GM21529 (cell line): ENCODE measurements at regions not wholly inside any gene's neighbourhood (a gene's known extent, or its start where the extent isn't known, plus 50 kb on each side); places are given as distances from the start of the nearest gene placed in this dataset.

ENCODE experiments used
- ATAC-seq: cut with Tn5 transposase; IDR thresholded peaks from one replicate; pipeline ENCODE4 v1.9.1; 2021; ENCODE audit not compliant: unreplicated experiment

- no peak for ATAC-seq
These were observed 201.6 kb downstream of the SLITRK5 start for GRCh38 chr13:87872813-87873212.

GRCh38 chr13:87877477-87877876 lies 206.3 kb downstream of the SLITRK5 start:
- no peak for ATAC-seq

DNA sequence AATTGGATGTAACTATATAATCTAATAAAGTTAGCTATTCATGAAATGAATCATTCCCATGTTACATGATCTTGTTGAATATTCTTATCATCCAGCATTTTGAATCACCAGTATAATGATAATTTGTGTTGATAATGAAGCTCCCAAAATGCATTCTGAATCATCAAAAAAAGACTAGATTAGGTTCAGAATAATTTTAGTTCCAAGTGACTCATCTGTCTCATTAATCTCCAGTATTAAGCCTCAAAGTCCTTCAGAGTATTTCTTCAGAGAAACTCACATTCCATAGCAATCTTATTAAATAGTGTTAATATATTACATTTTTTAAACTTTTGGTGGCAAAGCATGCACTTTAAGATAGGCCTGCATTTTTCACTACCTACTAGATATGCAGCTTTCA lies 207.5 kb downstream of the SLITRK5 start:
- no peak for ATAC-seq

GRCh38 chr13:87884884-87885283 lies 213.7 kb downstream of the SLITRK5 start:
- no peak for ATAC-seq

DNA sequence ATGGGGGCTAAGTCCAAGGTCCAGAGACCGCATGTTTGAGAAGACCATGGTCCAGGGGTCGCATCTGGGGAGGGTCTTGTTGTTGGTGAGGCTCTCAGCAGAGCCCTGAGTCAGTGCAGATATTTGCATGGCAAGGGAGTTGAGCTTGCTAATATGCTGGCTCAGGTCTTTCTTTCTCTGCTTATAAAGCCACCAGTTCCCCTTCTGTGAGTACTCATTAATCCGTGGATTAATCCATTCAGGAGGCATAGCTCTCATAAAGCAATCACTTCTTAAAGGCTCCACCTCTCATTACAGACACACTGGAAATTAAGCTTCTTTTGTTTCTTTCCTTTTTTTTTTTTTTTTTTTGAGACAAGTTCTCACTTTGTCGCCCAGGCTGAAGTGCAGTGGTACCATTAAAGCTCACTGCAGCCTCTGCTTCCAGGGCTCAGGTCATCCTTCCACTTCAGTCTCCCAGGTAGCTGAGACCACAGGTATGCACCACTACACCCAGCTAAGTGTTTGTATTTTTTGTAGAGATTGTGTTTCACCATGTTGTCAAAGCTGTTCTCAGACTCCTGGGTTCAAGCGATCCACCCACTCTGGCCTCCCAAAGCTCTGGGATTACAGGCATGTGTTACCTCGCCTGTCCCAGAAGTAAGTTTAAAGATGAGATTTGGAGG lies 216.4 kb downstream of the SLITRK5 start:
- no peak for ATAC-seq

- no peak for ATAC-seq
These were observed 218.1 kb downstream of the SLITRK5 start for GRCh38 chr13:87889254-87889653.

GRCh38 chr13:87893186-87893585 lies 222.0 kb downstream of the SLITRK5 start:
- no peak for ATAC-seq

DNA sequence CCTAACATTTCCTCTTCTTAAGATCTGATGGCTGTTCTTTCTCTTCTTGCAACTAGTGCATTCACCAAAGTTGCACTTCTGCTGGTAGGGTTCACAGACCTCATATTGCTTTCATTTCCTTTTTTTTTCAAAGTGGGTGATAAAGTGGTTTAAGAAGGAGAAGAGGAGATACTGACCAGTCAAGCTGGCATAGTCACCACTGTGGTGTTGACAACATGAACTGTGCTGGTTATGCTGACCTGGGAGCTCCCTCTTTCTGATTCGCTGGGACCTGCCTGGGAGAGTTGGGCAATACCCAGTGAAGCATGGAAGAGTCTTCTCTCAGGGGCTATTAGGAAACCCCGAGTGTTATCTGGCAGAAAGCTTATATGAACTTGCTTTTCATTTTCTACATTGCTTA lies 222.9 kb downstream of the SLITRK5 start:
- no peak for ATAC-seq

DNA sequence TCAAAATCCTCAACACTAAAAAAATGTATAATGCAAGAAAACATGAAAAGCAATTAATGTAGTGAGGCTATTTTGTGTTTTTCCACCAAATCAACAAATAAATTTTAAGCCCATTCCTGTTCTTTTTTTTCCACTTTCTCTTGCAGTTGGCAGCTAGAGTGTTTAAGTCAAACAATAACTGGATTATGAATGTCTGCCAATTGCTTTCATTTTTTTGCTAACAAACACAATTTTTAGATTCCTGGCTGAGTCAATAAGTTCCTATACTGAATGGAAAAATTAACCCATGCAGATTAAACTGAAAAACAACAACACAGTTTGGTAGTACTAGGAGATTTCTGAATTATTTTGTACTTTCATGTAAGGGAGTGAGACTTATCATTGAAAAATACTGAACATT lies 232.4 kb downstream of the SLITRK5 start:
- no peak for ATAC-seq

DNA sequence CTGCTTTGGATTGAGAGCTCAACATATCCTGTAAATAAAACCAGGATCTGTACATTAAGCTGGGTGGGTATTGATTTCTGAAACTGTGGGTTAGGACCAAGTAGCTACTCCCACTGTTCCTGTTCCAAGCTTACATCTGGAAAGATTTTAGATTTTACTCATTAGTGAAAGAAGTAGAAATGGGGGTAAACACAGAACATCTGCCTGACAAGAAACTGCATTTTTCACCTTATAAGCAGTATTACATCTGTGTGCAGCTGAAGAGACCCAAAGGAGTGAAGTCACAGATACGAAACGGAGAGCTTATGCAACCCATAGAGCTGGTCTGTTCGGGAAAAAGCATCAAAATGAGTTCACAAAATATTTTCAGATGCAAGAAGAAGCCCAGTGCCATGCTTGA lies 235.2 kb downstream of the SLITRK5 start:
- ATAC-seq: no peak

GRCh38 chr13:87907202-87907601 lies 236.0 kb downstream of the SLITRK5 start:
- ATAC-seq: no peak

DNA sequence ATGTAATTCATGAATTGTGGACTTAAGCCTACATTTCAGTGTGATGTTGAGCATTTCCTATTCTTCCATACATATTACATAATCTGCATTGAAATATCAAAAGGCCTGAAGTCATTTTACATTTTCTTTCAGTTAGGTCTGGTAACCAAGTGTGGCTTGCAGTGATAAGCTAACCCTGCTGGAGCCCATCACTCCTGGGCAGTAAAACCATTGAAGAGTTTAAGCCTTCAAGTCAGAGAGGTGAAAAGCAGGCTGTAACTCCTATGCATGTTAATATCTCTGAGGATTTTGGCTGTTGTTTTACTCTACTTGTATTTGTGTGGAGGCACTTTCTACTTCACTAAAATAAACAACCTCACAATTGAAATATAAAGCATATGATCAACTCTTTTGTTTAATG lies 248.8 kb downstream of the SLITRK5 start:
- ATAC-seq: no peak

DNA sequence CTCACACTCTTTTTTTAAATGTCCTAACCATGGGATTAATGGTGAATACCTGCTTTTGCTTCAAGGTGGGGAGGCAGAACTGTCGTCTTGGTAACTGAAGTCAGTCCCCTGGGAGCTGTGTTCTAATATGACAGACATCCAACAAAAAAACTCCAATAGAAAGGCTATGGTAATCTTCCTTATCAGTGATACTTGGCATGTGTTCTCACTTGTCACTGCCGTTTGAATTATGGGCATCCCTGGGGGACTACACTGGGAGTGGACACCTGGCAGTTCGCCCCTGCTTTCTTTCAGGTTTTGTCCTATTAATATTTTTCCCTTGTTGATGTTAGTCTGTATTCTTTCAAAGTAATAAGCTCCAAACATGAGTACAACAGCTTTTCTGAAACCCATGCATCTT lies 252.6 kb downstream of the SLITRK5 start:
- ATAC-seq: no peak

DNA sequence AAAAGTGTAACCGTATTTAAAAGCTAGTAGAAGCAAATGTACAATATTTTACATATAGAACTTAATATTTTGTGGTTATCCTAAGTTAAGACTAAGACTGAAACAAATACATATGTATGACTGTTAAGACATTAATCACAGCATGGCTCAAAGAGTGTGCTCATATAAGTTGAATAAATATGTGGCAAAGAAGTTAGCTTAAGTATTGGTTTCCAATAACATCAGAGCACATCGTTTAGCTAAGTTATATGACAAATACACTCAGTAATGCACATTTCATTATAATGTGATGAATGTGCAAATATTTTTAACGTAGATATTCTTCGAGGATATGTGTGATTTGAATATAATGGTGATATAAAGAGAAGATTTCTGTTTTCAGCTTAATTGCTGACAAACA lies 253.8 kb downstream of the SLITRK5 start:
- no peak for ATAC-seq

DNA sequence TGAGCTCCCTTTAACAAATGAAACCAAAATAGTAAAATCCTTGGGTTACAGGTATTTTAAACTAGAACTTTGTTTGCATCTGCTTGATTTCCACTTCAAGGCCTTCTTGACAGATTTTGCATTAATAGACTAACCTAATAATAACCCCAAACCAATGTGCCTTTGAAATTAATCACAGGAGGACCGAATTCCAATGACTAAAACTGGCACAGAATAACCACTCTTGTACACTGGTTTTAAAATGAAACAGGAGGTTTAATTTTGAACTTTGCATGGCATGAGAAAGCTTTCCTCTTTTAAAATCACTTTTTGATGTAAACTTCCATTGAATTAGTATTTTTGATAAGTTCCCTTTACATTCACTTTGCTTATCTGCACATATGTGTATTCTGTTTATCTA lies 269.6 kb downstream of the SLITRK5 start:
- no peak for ATAC-seq

DNA sequence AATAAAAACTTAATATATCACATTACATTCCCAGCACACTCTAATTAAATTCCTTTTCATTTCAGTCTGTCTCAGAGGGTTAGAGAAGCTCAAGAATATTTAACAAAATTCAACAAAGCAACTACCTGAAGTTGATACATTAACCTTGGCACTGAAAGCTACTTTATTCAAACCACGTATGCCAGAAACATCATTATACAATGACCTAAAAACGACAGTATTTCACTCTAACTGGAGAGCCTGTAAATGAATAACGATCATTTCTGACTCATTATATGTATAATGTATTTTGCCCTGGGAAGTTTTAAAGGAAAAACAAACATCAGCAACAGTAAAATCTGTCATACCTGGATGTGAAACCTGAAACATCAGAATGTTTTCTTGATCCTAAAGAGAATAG lies 270.1 kb downstream of the SLITRK5 start:
- ATAC-seq: no peak

DNA sequence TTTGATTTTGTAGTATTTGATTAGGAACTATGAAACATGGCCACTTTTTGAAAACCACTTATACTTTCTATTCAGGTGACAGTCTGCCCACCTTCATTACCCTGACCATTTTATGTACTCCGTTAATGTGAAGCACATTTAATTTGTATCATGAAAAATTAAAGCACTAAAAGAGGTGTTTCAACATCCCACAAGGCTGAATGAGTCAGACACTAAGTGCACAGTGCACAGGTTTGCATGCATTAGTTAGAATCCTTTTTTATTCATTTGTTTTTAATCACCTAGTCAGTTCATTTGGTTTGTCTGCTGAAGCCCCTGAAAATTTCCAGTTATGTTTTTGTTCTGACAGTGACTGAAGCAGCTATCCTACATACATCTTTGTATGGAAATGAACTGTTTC lies 271.0 kb downstream of the SLITRK5 start:
- ATAC-seq: no peak

DNA sequence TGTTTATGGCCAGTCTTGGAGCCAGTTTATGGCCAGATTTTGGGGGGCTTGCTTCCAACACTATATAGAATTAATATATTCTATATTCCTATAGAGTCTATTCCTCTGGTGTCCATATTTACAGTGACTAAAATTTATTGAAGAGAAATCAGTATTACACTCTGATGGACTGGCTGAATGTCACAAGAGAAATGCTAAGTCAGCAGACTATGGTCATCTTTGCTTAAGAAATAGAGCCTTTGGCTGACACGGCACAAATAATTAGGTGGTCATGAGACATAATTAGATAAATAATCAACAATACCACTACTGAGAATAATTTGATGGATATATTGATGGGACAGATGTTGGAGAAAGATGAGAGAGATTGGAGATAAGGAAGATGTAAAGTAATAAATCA lies 272.9 kb downstream of the SLITRK5 start:
- no peak for ATAC-seq

GRCh38 chr13:87952377-87952776 lies 281.2 kb downstream of the SLITRK5 start:
- no peak for ATAC-seq

- ATAC-seq: no peak
These were observed 282.2 kb downstream of the SLITRK5 start for GRCh38 chr13:87953381-87953780.

DNA sequence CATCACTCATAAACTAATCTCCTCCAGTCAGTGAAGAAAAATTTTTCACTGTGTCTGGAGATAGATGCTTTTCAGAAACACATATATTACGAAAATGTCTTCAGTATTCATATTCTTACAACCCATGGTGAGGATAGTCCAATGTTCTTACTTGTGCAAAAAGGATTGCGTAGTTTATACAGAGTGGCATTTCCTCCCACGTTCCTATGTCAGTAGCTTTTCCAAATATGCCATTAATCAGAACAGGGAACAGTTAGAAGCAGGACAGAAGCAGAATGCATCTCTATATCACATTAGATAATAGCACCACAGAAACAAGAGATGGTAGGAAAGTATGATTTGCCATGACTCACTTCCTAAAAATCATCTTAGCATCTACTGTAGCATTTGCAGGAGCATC lies 282.9 kb downstream of the SLITRK5 start:
- no peak for ATAC-seq

DNA sequence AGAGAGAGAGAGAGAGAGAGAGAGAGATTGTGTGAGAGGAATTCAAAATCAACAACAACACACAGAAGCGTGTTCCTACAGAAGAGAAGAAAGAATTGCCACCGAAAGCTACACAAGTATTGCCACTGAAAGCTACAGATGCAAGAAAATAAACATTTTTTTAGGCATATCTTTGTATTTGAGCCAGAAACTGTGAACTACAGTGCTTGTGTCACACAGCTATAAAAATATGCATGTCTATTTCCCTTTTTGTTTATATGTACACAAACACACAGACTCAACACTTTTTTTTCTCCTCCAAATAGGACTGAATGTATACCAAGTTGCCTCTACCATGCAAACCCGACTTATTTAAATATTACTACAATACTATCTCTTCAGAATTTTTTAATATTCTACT lies 290.4 kb downstream of the SLITRK5 start:
- no peak for ATAC-seq

DNA sequence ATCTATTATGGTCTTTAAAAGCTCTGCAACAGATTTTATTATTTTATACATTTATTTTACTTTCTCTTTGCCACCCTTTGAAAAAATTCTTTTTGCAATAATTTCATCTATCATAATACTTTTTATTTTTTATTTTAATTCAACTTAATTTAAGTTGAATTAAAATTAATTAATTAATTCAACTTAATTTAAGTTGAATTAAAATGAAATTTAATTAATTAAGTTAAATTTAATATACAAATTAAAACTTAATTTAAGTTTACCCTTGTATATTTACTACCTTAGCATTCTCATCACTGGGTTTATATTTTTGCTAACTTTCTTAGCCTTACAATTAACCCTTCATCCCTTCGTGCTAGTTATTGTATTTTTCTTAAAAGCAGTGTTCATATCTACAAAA lies 301.4 kb downstream of the SLITRK5 start:
- ATAC-seq: no peak

DNA sequence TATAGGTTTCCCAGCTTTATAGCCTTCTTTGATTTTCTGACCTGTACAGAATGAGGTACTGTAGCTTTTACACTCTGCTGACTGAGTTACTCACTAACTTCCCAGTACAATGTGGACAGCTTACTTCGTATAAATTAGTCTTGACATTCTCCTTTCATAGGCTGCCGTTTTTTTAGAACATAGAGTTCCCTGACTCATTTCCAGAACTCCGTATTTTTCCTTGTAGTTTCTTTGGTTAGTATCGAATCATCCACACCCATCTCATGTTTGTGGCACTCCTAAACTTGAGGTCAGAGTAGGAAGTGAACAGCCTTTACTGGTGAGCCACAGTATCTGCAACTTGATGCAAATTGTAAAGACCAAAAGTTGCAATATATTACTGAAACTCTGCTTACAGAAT lies 303.9 kb downstream of the SLITRK5 start:
- no peak for ATAC-seq
